Peyer's patch (tissue), 4 donors: ENCODE measurements at regions not wholly inside any gene's neighbourhood (a gene's known extent, or its start where the extent isn't known, plus 50 kb on each side); places are given as distances from the start of the nearest gene placed in this dataset.

ENCODE experiments used
- POLR2A ChIP-seq, 2 donors: fragments of 450-650 bp; IDR thresholded peaks; one replicate each; pipeline ENCODE4 v1.5.1; 2017; ENCODE audit warnings: antibody characterized with exemption in 2 of 2, mild to moderate bottlenecking in 2 of 2, moderate library complexity in 2 of 2
- TF ChIP-seq, protein P1 (sequence below), 6 experiments: fragments of 450-650 bp in 4 of 6; fragments of 200-600 bp in 2 of 6; sonication (generic) in 1 of 6; IDR thresholded peaks; one replicate each; pipeline ENCODE4 v1.5.1; 2017 to 2019; ENCODE audit warnings: antibody characterized with exemption in 6 of 6, mild to moderate bottlenecking in 3 of 6, moderate library complexity in 1 of 6

DNA sequence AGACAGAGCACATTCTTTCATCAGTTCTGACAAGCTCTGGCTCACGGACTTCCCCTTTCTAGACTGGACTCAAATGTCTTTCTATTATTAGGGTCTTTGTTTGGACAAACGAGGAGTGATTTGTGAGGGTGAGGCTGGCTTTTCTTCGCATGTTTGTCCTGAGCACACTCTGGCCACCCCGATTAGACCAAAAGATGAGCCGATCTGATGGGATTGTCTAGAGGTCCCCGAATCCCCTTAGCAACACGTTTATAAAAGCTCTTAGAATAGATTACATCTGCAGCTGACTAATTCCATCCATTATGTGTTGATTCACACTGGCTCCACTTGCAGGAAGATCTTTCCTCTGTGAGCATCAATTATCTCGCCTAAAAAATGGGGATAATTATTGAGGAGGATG, 675.4 kb upstream of the AUTS2 start:
- TF ChIP-seq, protein P1, sequence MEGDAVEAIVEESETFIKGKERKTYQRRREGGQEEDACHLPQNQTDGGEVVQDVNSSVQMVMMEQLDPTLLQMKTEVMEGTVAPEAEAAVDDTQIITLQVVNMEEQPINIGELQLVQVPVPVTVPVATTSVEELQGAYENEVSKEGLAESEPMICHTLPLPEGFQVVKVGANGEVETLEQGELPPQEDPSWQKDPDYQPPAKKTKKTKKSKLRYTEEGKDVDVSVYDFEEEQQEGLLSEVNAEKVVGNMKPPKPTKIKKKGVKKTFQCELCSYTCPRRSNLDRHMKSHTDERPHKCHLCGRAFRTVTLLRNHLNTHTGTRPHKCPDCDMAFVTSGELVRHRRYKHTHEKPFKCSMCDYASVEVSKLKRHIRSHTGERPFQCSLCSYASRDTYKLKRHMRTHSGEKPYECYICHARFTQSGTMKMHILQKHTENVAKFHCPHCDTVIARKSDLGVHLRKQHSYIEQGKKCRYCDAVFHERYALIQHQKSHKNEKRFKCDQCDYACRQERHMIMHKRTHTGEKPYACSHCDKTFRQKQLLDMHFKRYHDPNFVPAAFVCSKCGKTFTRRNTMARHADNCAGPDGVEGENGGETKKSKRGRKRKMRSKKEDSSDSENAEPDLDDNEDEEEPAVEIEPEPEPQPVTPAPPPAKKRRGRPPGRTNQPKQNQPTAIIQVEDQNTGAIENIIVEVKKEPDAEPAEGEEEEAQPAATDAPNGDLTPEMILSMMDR (IDR thresholded peaks at IDR 0.05) = no peak
- no peak for TF ChIP-seq POLR2A (IDR thresholded peaks at IDR 0.05)
